ENCODE measurements at regions not wholly inside any gene's neighbourhood (a gene's known extent, or its start where the extent isn't known, plus 50 kb on each side); places are given as distances from the start of the nearest gene placed in this dataset.

DNA sequence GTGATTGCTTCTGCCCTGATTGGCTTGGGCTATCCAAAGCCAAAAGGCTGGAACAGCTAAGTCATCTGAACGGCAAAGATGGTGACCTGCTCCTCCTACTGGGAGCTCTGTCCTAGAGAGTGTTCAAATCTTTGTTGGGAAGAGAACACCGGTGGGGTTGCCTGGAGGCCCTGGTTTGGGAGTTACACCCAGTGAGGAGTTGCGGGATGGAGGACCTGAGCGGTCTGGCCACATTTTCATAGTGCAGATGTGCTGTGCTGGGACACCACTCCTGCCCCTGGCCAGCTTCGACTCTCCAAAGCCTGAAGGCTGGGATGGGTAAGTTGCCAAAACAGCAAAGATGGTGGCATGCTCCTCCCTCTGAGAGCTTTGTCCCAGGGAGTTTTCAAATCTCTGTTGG lies 795.4 kb downstream of the TRHDE start (continued):
- no peak for TF ChIP-seq ZNF462 (CRISPR knock-in tag; IDR thresholded peaks at IDR 0.05)
- TF ChIP-seq, protein P1, sequence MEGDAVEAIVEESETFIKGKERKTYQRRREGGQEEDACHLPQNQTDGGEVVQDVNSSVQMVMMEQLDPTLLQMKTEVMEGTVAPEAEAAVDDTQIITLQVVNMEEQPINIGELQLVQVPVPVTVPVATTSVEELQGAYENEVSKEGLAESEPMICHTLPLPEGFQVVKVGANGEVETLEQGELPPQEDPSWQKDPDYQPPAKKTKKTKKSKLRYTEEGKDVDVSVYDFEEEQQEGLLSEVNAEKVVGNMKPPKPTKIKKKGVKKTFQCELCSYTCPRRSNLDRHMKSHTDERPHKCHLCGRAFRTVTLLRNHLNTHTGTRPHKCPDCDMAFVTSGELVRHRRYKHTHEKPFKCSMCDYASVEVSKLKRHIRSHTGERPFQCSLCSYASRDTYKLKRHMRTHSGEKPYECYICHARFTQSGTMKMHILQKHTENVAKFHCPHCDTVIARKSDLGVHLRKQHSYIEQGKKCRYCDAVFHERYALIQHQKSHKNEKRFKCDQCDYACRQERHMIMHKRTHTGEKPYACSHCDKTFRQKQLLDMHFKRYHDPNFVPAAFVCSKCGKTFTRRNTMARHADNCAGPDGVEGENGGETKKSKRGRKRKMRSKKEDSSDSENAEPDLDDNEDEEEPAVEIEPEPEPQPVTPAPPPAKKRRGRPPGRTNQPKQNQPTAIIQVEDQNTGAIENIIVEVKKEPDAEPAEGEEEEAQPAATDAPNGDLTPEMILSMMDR (conservative IDR thresholded peaks at IDR 0.05; ENCODE audit: low read depth in 2 of 2), result no peak

DNA sequence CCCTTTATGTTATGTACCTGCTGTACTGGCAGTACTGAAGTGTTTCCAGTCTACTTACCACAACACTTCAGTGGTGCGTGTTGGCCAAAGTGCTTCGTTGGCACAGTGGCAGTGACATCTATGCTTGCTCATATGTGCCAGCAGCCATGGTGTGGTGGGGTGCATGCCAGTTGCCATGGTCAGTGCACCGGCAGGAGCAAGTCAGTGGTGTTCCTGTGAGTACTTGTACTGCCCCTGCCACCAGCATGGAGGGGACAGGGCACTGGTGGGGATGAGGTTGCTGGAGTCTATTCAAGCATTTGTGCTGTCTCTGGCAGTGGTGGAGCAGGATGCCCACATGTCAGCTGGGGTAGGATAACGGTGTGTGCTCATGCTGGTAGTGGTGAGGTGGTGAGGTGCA lies 800.0 kb downstream of the TRHDE start:
- Histone ChIP-seq H3K27ac (ENCODE audit: low read depth) (no peak overlapping the region), H3K4me3 (no peak overlapping the region), H3F3A (replicated peaks; ENCODE audit: low read depth) (no peaks in the 10 kb centered on the region), H3K9me2 (ENCODE audit: insufficient read depth) (peaks cover 39% of the 10 kb centered on the region), H4K20me1 (replicated peaks; ENCODE audit: insufficient read depth) (no peaks in the 10 kb centered on the region), H3K4me1 (ENCODE audit: insufficient read depth) (no peaks in the 10 kb centered on the region), H3K27me3 (ENCODE audit: insufficient read depth) (no peaks in the 10 kb centered on the region), H3K79me2 (replicated peaks; ENCODE audit: insufficient read depth) (no peaks in the 10 kb centered on the region), H2AFZ (no peak overlapping the region), H3K36me3 (ENCODE audit: insufficient read depth) (no peaks in the 10 kb centered on the region; the same call in 1 of the 2 replicates), H3K4me2 (no peak overlapping the region)
- Mint-ChIP-seq H3K27ac (peak overlapping the region; percentile 14; the same call in 1 of the 2 replicates), H3K9me3 (peaks cover 15% of the 10 kb centered on the region), H3K4me3 (no peak overlapping the region), H3K4me1 (no peaks in the 10 kb centered on the region; the same call in 2 of the 3 replicates), H3K36me3 (ENCODE audit: low read depth) (peaks cover 17% of the 10 kb centered on the region), H3K27me3 (ENCODE audit: insufficient read depth, low read depth, poor library complexity) (peaks cover 4% of the 10 kb centered on the region)
- no peak for ATAC-seq
- DNase-seq (ENCODE audit: low spot score), result no peak
- TF ChIP-seq EZH2phosphoT487 (IDR thresholded peaks at IDR 0.05; ENCODE audit: unreplicated experiment), result no peak
- no peak for TF ChIP-seq CREB1 (CRISPR knock-in tag; IDR thresholded peaks at IDR 0.05; ENCODE audit: low read depth)
- TF ChIP-seq, protein P1 (conservative IDR thresholded peaks at IDR 0.05; ENCODE audit: low read depth in 2 of 2), result no peak
- no peak for TF ChIP-seq STAT1 (IDR thresholded peaks at IDR 0.05; ENCODE audit: unreplicated experiment)
- no peak for TF ChIP-seq ZNF331 (CRISPR knock-in tag; IDR thresholded peaks at IDR 0.05; ENCODE audit: low read depth)
- no peak for TF ChIP-seq ZNF114 (CRISPR knock-in tag; IDR thresholded peaks at IDR 0.05)

Measured in GM23338 (cell line).